ENCODE measurements at regions not wholly inside any gene's neighbourhood (a gene's known extent, or its start where the extent isn't known, plus 50 kb on each side); places are given as distances from the start of the nearest gene placed in this dataset.

DNA sequence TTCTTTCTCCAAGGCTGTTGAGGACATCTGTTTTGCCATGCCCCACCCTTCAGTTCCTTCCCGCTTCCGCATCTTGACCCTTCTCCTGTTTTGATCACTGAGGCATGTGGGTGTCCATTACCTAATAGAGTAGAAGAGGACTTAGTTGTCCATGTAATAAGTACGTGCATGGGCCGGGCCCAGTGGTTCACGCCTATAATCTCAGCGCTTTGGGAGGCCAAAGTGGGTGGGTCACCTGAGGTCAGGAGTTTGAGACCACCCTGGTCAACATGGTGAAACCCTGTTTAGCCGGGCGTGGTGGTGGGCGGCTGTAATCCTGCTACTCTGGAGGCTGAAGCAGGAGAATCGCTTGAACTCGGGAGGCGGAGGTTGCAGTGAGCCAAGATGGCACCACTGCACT, 637.8 kb upstream of the EEF2KMT start:
- TF ChIP-seq, protein P1, sequence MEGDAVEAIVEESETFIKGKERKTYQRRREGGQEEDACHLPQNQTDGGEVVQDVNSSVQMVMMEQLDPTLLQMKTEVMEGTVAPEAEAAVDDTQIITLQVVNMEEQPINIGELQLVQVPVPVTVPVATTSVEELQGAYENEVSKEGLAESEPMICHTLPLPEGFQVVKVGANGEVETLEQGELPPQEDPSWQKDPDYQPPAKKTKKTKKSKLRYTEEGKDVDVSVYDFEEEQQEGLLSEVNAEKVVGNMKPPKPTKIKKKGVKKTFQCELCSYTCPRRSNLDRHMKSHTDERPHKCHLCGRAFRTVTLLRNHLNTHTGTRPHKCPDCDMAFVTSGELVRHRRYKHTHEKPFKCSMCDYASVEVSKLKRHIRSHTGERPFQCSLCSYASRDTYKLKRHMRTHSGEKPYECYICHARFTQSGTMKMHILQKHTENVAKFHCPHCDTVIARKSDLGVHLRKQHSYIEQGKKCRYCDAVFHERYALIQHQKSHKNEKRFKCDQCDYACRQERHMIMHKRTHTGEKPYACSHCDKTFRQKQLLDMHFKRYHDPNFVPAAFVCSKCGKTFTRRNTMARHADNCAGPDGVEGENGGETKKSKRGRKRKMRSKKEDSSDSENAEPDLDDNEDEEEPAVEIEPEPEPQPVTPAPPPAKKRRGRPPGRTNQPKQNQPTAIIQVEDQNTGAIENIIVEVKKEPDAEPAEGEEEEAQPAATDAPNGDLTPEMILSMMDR (IDR thresholded peaks at IDR 0.05) = no peak
- no peak for TF ChIP-seq POLR2A (IDR thresholded peaks at IDR 0.05)
